GM12872 (cell line): ENCODE measurements at regions not wholly inside any gene's neighbourhood (a gene's known extent, or its start where the extent isn't known, plus 50 kb on each side); places are given as distances from the start of the nearest gene placed in this dataset.

Experiments
- CTCF ChIP-seq: IDR thresholded peaks from 3 replicates; pipeline ENCODE4 v1.5.1; 2011; ENCODE audit warnings: low read depth, mild to moderate bottlenecking, low read length, moderate library complexity; ENCODE audit not compliant: insufficient read depth

- no peak for TF ChIP-seq CTCF
Observed at GRCh38 chr12:115405471-115405860, 721.5 kb upstream of the TBX3 start.

GRCh38 chr12:115404761-115405470, 720.9 kb upstream of the TBX3 start:
- no peak for TF ChIP-seq CTCF

- no peak for TF ChIP-seq CTCF
Observed at GRCh38 chr12:115403689-115404088, 719.7 kb upstream of the TBX3 start.

- TF ChIP-seq CTCF: no peak
Observed at GRCh38 chr12:115403253-115403652, 719.3 kb upstream of the TBX3 start.

- no peak for TF ChIP-seq CTCF
Observed at GRCh38 chr12:115402443-115403180, 718.6 kb upstream of the TBX3 start.

GRCh38 chr12:115401761-115402160, 717.8 kb upstream of the TBX3 start:
- no peak for TF ChIP-seq CTCF

- TF ChIP-seq CTCF: no peak
Observed at GRCh38 chr12:115400011-115400410, 716.0 kb upstream of the TBX3 start.
